SIG-M5 treated with dmso at 0.1 percent for 504 hours (cell line): ENCODE measurements at regions not wholly inside any gene's neighbourhood (a gene's known extent, or its start where the extent isn't known, plus 50 kb on each side); places are given as distances from the start of the nearest gene placed in this dataset.
"Not testable (repeated sequence)": the region's sequence is repeated elsewhere in the genome, so short reads cannot be mapped to it uniquely, and the experiment has no call there.

Experiments
- DNase-seq: peaks from one replicate; lab custom pipeline; 2025; ENCODE audit not compliant: unreplicated experiment; lab: John Stamatoyannopoulos, UW

GRCh38 chr2:184993746-184994145 is 395.4 kb downstream of the ZNF804A start:
- DNase-seq, result no peak

GRCh38 chr2:185006481-185006880 is 408.2 kb downstream of the ZNF804A start:
- DNase-seq, result no peak

DNA sequence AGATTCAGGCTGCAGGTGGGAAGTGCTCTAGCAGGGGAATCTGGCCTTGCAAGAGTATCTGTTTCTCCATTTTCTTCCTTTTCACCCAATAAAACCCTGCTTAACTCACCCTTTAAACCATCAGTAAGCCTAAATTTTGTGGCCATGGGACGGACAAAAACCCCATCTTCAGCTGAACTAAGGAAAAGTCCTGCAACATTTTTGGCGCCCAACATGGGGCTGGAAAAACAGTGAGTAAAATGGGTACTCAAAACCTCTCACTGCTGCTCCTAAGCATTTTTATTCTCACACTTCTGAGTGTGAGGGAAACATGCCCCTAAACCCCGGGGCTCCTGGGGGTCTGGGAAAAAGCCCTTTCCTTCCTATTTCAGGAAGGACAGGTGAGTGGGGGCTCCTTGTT is 414.3 kb downstream of the ZNF804A start:
- no peak for DNase-seq

DNA sequence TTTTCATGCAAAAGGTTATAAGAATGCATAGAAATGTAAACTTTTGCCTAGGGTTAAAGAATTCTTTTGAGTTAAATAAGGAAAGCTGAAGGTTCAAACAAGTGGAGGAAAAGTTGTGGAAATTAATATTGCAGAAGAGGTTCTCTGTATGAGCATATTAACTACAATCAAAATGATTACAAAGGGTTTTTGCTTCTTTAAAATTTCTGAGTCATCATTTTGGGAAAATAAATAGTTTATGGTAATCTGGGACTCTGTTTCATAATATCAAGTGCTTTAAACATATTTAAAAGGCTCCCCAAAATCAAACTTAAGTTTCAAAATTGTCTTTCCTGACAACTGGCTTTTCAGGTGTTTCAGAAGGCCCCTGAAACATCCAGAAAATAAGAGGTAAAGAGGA is 415.7 kb downstream of the ZNF804A start:
- DNase-seq, result no peak

DNA sequence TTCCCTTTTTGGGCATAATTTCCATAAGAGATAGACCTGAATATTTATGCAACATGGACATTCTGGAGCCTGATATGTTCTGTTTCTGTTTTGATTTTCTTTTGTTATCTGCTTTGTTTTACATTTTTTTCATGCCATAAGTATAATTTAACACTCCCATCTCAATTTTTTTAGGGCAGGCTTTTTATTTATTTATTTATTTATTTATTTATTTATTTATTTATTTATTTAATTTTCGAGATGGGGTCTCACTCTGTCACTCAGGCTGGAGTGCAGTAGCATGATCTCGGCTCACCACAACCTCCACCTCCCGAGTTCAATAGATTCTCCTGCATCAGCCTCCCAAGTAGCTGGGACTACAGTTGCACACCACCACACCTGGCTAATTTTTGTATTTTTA is 427.6 kb downstream of the ZNF804A start:
- not testable (repeated sequence) for DNase-seq

DNA sequence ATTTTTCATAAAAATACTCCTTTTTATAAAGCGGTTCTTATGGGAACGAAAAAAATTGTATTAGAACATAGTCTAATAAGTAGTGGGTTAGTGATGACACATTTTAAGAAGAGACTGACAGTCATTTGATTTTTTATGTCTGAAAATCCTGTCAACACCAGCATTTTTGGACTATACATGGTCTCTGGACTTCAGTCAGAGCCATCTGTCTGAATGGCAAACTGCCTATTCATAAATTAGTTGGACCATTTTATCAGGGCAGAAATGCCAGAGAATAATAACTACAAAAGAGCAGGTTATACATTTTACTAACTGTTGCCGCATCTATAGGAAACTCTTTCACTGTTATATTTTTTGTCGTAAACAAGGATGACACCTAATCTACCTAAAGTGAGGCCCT is 437.6 kb downstream of the ZNF804A start:
- no peak for DNase-seq

GRCh38 chr2:185044323-185044874 is 446.1 kb downstream of the ZNF804A start:
- DNase-seq, result no peak

DNA sequence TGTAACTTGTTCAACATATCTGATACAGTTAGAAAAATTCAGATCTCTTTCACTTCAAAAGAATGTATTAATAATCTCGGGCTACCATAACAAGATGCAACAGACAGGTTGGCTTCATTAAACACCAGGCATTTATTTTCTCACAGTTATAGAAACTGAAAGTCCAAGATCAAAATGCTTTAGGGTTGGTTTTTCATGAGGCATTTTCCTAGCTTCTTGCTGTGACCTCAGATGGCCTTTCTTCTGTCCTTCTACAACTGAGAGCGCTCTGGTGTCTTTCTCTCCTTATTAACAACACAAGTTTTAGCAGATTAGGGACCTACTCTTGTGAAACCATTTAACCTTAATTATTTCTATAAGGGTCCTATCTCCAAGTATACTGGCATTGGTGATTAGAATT is 452.5 kb downstream of the ZNF804A start:
- DNase-seq, result no peak

- DNase-seq, result no peak
These were observed 465.4 kb downstream of the ZNF804A start for GRCh38 chr2:185063761-185064160.

DNA sequence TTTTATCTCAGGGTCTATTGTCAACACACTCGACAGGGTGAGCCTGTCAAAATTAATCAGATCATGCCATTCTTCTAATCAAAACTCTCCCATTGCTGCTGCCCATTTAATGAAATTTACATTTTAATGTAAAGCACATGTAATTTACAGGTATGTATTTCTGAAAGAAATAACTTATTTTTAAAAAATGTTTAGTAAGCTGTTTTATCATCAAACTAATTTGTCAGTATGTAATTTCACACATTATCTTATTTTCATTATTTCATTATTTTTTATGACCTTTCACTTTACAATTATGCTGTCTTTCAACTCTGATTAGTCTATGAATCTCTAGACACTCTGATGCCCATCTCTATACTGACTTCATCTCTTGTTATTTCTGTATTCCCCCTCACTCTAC is 467.8 kb downstream of the ZNF804A start:
- DNase-seq, result no peak

GRCh38 chr2:185069107-185069506 is 470.8 kb downstream of the ZNF804A start:
- no peak for DNase-seq

GRCh38 chr2:185074156-185074555 is 475.8 kb downstream of the ZNF804A start:
- DNase-seq, result no peak

DNA sequence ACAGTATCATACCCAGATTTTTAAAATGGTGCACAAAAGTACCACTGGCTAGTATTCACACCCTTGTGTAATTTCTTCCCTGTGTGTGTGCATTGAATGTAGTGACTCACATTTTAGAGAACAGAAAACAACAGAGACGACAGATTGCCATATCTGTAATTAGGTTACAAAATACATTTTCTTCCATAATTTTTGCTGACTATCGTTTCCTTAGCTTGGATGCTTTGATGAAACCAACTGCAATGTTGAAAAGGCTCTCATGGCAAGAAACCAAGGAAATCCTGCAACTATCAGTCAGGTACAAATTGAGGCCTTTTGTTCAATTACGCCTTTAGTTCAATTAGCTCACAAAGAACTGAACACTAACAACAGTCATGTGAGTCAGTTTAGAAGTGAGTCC is 484.4 kb downstream of the ZNF804A start:
- no peak for DNase-seq

- no peak for DNase-seq
These were observed 510.3 kb downstream of the ZNF804A start for GRCh38 chr2:185108588-185108987.

- DNase-seq, result no peak
These were observed 529.1 kb downstream of the ZNF804A start for GRCh38 chr2:185127412-185127811.

DNA sequence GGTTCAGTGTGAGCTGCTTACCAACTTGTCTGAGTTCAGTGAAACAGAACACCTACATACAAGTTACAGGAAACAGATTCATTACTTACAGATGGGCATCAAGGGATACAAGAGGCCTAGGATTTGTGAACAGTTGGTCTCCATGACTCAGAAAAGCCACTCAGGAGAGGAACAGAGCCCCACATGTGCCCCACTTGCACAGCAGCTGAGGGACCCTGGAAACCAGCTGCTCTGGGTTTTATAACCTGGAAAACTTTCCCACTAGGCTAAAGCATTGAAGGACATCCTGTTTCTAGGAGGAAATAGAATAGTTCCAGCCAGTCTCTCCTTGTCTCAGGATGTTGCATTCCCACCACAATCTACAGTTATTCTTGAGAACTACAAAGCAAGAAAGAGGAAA is 530.0 kb downstream of the ZNF804A start:
- no peak for DNase-seq

GRCh38 chr2:185128996-185129395 is 530.7 kb downstream of the ZNF804A start:
- no peak for DNase-seq

GRCh38 chr2:185130685-185131084 is 532.4 kb downstream of the ZNF804A start:
- peak; percentile 60 for DNase-seq

- no peak for DNase-seq
These were observed 534.2 kb downstream of the ZNF804A start for GRCh38 chr2:185132501-185133041.

DNA sequence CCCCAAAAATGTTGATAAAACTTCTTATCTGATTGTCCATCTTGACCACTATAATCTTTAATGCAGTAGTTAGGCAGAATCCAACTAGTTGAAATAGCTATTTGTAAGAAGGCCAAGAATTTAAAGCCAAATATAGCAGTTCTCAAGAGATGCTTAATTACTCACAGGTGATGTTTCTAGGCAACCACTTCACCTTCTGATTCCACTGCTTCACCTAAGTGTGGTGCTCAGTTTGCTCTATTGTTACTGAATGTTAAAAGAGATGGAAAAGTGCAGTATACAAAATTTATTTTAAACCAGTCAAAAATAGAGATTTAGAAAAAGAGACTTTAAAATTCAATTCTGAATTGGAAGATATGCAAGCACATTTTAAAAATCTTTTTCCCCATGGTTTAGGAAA is 539.4 kb downstream of the ZNF804A start:
- no peak for DNase-seq

GRCh38 chr2:185142677-185143076 is 544.3 kb downstream of the ZNF804A start:
- DNase-seq, result no peak

GRCh38 chr2:185144159-185144919 is 546.0 kb downstream of the ZNF804A start:
- DNase-seq, result no peak
